Activated CD4-positive, alpha-beta T cell treated with anti-CD3 and anti-CD28 coated beads, Interleukin-2, Interleukin-6, amounts not matched to agents 100 ng/mL and 50 ng/mL, durations not matched to agents 16 hours and 8 hours (primary cell): ENCODE measurements at regions not wholly inside any gene's neighbourhood (a gene's known extent, or its start where the extent isn't known, plus 50 kb on each side); places are given as distances from the start of the nearest gene placed in this dataset.

Source experiments
- DNase-seq: peaks from one replicate; pipeline ENCODE4 v3.0.0-alpha.2; 2020

- no peak for DNase-seq
Observed at GRCh38 chr11:109814824-109815223, 278.4 kb upstream of the ZC3H12C start.

GRCh38 chr11:109815500-109816150, 277.6 kb upstream of the ZC3H12C start:
- DNase-seq = no peak

GRCh38 chr11:109818290-109818689, 274.9 kb upstream of the ZC3H12C start:
- no peak for DNase-seq

- DNase-seq = no peak
Observed at GRCh38 chr11:109819410-109819809, 273.8 kb upstream of the ZC3H12C start.

GRCh38 chr11:109821511-109821910, 271.7 kb upstream of the ZC3H12C start:
- no peak for DNase-seq

GRCh38 chr11:109822436-109823102, 270.6 kb upstream of the ZC3H12C start:
- no peak for DNase-seq

- no peak for DNase-seq
Observed at GRCh38 chr11:109828387-109828786, 264.8 kb upstream of the ZC3H12C start.

- no peak for DNase-seq
Observed at GRCh38 chr11:109838026-109838425, 255.2 kb upstream of the ZC3H12C start.

- no peak for DNase-seq
Observed at GRCh38 chr11:109845437-109845836, 247.8 kb upstream of the ZC3H12C start.

- DNase-seq = no peak
Observed at GRCh38 chr11:109847621-109848020, 245.6 kb upstream of the ZC3H12C start.

GRCh38 chr11:109849051-109849450, 244.1 kb upstream of the ZC3H12C start:
- no peak for DNase-seq

GRCh38 chr11:109849946-109850345, 243.2 kb upstream of the ZC3H12C start:
- no peak for DNase-seq

- DNase-seq = no peak
Observed at GRCh38 chr11:109851780-109852390, 241.3 kb upstream of the ZC3H12C start.

- DNase-seq = peak; percentile 36
Observed at GRCh38 chr11:109853156-109853776, 239.9 kb upstream of the ZC3H12C start.

GRCh38 chr11:109854731-109855130, 238.5 kb upstream of the ZC3H12C start:
- DNase-seq = no peak

GRCh38 chr11:109856928-109857327, 236.3 kb upstream of the ZC3H12C start:
- no peak for DNase-seq

GRCh38 chr11:109857637-109858036, 235.6 kb upstream of the ZC3H12C start:
- DNase-seq = no peak

- no peak for DNase-seq
Observed at GRCh38 chr11:109858152-109858551, 235.0 kb upstream of the ZC3H12C start.

GRCh38 chr11:109859045-109859724, 234.0 kb upstream of the ZC3H12C start:
- no peak for DNase-seq

GRCh38 chr11:109862835-109863234, 230.4 kb upstream of the ZC3H12C start:
- DNase-seq = no peak

- peak; percentile 14 for DNase-seq
Observed at GRCh38 chr11:109864151-109864661, 229.0 kb upstream of the ZC3H12C start.

- DNase-seq = no peak
Observed at GRCh38 chr11:109864834-109865547, 228.2 kb upstream of the ZC3H12C start.
